Fibroblast of lung (primary cell): ENCODE measurements at regions not wholly inside any gene's neighbourhood (a gene's known extent, or its start where the extent isn't known, plus 50 kb on each side); places are given as distances from the start of the nearest gene placed in this dataset.

Experiments
- EZH2 ChIP-seq: IDR thresholded peaks from 2 replicates; pipeline ENCODE4 v1.5.1; 2012; ENCODE audit warnings: low read length, control low read depth, mild to moderate bottlenecking; ENCODE audit errors: missing control alignments
- TF ChIP-seq, protein P1 (sequence below), 2 donors: IDR thresholded peaks in 1 of 2; conservative IDR thresholded peaks in 1 of 2; 1 replicate in 1 of 2; 2 replicates in 1 of 2; pipeline ENCODE4 v1.5.1; 2011 to 2012; ENCODE audit warnings: low read length in 2 of 2, control low read depth in 1 of 2, inconsistent platforms in 1 of 2, low read depth in 1 of 2, mild to moderate bottlenecking in 1 of 2

DNA sequence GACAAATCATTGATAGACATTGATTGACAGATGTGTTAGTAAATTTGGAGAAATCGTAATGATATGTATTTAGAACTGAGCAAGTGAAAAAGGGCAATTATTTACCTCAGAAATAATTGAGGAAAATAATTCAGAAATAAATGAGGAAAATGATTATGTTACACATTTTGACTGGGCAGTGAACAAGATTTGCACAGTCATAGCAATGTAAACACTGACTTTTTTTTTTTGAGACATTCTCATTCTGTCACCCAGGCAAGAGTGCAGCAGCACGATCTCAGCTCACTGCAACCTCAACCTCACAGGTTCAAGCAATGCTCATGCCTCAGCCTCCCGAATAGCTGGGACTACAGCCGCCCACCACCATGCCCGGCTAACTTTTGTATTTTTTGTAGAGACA, 211.7 kb downstream of the SP3 start:
- TF ChIP-seq, protein P1, sequence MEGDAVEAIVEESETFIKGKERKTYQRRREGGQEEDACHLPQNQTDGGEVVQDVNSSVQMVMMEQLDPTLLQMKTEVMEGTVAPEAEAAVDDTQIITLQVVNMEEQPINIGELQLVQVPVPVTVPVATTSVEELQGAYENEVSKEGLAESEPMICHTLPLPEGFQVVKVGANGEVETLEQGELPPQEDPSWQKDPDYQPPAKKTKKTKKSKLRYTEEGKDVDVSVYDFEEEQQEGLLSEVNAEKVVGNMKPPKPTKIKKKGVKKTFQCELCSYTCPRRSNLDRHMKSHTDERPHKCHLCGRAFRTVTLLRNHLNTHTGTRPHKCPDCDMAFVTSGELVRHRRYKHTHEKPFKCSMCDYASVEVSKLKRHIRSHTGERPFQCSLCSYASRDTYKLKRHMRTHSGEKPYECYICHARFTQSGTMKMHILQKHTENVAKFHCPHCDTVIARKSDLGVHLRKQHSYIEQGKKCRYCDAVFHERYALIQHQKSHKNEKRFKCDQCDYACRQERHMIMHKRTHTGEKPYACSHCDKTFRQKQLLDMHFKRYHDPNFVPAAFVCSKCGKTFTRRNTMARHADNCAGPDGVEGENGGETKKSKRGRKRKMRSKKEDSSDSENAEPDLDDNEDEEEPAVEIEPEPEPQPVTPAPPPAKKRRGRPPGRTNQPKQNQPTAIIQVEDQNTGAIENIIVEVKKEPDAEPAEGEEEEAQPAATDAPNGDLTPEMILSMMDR (conservative IDR thresholded peaks at IDR 0.05 in 1 of 2, IDR thresholded peaks at IDR 0.05 in 1 of 2; ENCODE audit: low read depth in 1 of 2, low read length in 2 of 2) = no peak
- no peak for TF ChIP-seq EZH2
